ACC112 (cell line): ENCODE measurements at regions not wholly inside any gene's neighbourhood (a gene's known extent, or its start where the extent isn't known, plus 50 kb on each side); places are given as distances from the start of the nearest gene placed in this dataset.

Experiments
- H2AFZ ChIP-seq: fragments of 200-600 bp; sonication (generic); one replicate; pipeline ENCODE4 v1.6.0; 2017; ENCODE audit warnings: antibody characterized with exemption, low read length; ENCODE audit not compliant: unreplicated experiment
- H3K27ac ChIP-seq: fragments of 200-600 bp; sonication (generic); 2 replicates; pipeline ENCODE4 v1.5.1; 2014; ENCODE audit warnings: low read depth, mild to moderate bottlenecking, antibody characterized with exemption, low read length, moderate library complexity
- H3K27me3 ChIP-seq: fragments of 200-600 bp; sonication (generic); 2 replicates; pipeline ENCODE4 v1.6.1; 2014; ENCODE audit warnings: mild to moderate bottlenecking, antibody characterized with exemption, low read length, moderate library complexity, mixed read lengths; ENCODE audit not compliant: insufficient read depth
- H3K36me3 ChIP-seq: fragments of 200-600 bp; sonication (generic); 2 replicates; pipeline ENCODE4 v1.6.1; 2016; ENCODE audit warnings: mild to moderate bottlenecking, antibody characterized with exemption, low read length, moderate library complexity, mixed read lengths; ENCODE audit not compliant: insufficient read depth
- H3K4me1 ChIP-seq: fragments of 200-600 bp; sonication (generic); one replicate; pipeline ENCODE4 v1.6.1; 2016; ENCODE audit warnings: low read length, mixed read lengths; ENCODE audit not compliant: insufficient read depth, unreplicated experiment, control insufficient read depth
- H3K4me3 ChIP-seq: fragments of 200-600 bp; sonication (generic); 2 replicates; pipeline ENCODE4 v1.5.1; 2014; ENCODE audit warnings: mild to moderate bottlenecking, low read depth, low read length
- H3K79me2 ChIP-seq: fragments of 200-600 bp; sonication (generic); one replicate; pipeline ENCODE4 v1.6.0; 2016; ENCODE audit warnings: low read length; ENCODE audit not compliant: control insufficient read depth, unreplicated experiment, insufficient read depth

- no peaks in the 10 kb centered on the region for H3K4me1 ChIP-seq
- no peaks in the 10 kb centered on the region for H3K79me2 ChIP-seq
- no peak overlapping the region for H3K27ac ChIP-seq
- H3K36me3 ChIP-seq, result peaks cover 6% of the 10 kb centered on the region; the same call in 1 of the 2 replicates
- no peak overlapping the region for H2AFZ ChIP-seq
- H3K4me3 ChIP-seq, result no peak overlapping the region
- no peaks in the 10 kb centered on the region for H3K27me3 ChIP-seq
Observed at GRCh38 chr16:72389791-72390190, 217.8 kb upstream of the PMFBP1 start.

DNA sequence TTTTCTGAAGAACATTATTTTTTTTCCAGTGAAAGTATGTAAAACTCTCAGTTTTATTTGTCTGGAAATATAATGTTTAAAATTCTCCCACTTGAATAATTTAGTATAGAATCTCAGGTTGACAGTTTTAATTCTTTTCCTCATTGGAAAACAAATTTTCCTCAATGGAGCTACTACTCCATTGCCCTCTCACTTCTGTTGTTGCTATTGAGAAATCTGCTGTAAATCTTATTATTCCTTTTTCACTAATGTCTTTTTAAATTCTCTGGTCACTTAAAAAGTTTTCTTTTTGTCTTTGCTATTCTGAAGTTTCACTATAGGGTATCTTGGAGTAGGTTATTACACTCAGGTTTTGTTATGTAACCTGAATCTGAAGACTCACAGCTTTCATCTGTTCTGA is 216.1 kb upstream of the PMFBP1 start:
- H3K4me3 ChIP-seq, result no peak overlapping the region
- H3K4me1 ChIP-seq, result no peaks in the 10 kb centered on the region
- H2AFZ ChIP-seq, result no peak overlapping the region
- no peaks in the 10 kb centered on the region for H3K27me3 ChIP-seq
- no peak overlapping the region for H3K27ac ChIP-seq
- H3K79me2 ChIP-seq, result no peaks in the 10 kb centered on the region
- H3K36me3 ChIP-seq, result 0 out of 2 replicates have a peak, but pooled peaks cover 6% of the 10 kb centered on the region

- Histone ChIP-seq H3K4me1 (no peaks in the 10 kb centered on the region), H3K79me2 (no peaks in the 10 kb centered on the region), H3K27ac (no peak overlapping the region), H3K27me3 (no peaks in the 10 kb centered on the region), H3K4me3 (no peak overlapping the region), H2AFZ (no peak overlapping the region), H3K36me3 (0 out of 2 replicates have a peak, but pooled peaks cover 6% of the 10 kb centered on the region)
Observed at GRCh38 chr16:72384651-72385050, 212.7 kb upstream of the PMFBP1 start.

- no peak overlapping the region for H3K4me3 ChIP-seq
- H3K79me2 ChIP-seq, result no peaks in the 10 kb centered on the region
- H3K27me3 ChIP-seq, result no peaks in the 10 kb centered on the region
- H3K4me1 ChIP-seq, result no peaks in the 10 kb centered on the region
- H3K27ac ChIP-seq, result no peak overlapping the region
- no peaks in the 10 kb centered on the region for H3K36me3 ChIP-seq
- H2AFZ ChIP-seq, result no peak overlapping the region
Observed at GRCh38 chr16:72380283-72380682, 208.3 kb upstream of the PMFBP1 start.

DNA sequence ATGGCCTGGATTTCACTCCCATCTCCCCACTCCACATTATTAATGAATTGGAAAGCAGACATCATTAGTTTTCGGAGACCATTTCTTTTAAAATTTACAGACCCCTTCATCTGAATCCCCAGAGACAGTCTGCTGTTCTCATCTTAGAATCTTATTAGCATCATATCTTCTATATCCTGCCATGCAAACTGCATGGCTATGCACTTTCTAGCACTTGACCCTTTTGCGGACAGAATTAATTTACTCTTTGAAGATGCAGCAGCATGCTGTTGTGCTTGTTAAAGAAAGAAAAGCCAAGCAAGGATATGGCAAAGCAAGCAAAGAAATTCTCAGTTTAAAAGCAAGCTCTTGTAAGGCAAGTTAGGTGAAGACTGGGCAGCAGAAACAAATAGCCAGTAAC is 201.2 kb upstream of the PMFBP1 start:
- Histone ChIP-seq H2AFZ (no peak overlapping the region), H3K79me2 (no peaks in the 10 kb centered on the region), H3K4me1 (peaks cover 8% of the 10 kb centered on the region), H3K4me3 (no peak overlapping the region), H3K27me3 (no peaks in the 10 kb centered on the region), H3K27ac (no peak overlapping the region), H3K36me3 (peaks cover 3% of the 10 kb centered on the region; the same call in 1 of the 2 replicates)

GRCh38 chr16:72372087-72373045 is 200.4 kb upstream of the PMFBP1 start:
- H2AFZ ChIP-seq, result no peak overlapping the region
- no peak overlapping the region for H3K27ac ChIP-seq
- H3K4me3 ChIP-seq, result no peak overlapping the region
- H3K79me2 ChIP-seq, result no peaks in the 10 kb centered on the region
- H3K4me1 ChIP-seq, result peaks cover 8% of the 10 kb centered on the region
- H3K27me3 ChIP-seq, result no peaks in the 10 kb centered on the region
- H3K36me3 ChIP-seq, result peaks cover 4% of the 10 kb centered on the region

DNA sequence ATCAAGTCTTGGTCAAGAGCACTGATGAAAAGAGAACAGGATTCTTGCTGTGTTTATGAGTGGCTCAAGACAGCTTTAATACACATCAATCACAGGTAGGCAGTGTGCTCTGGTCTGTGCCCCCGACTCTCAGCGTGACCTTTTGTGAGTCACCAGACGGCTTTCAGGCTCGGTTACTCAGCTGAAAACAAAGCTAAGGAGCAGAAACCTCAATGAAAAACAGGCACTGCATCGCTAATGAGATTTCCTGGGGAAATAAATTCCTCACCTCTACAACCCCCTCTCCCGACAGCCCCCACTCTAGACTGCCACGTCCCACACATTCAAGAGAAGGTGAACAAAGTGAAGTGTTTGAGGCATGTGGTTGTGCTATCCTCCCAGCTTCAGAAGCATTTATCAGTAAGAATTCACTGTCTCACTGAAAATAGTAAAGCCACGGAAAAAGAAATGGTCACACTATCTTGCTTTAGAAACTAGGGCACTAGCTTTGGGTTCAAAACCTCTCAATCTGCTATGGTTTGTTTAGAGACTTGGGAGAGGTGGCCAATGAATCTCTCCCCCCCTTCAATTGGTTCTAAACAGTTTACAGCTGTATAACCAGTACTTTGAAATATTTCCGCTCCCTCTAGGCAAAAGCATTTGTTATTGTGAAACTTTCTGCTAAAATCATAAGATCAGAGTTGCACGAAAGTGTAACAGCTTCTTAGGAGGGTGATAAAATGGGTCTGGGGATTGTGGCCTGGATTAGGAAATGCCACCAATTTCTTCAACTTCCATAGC is 199.5 kb upstream of the PMFBP1 start:
- Histone ChIP-seq H2AFZ (peak overlapping the region; percentile 36), H3K27me3 (no peaks in the 10 kb centered on the region), H3K79me2 (no peaks in the 10 kb centered on the region), H3K27ac (no peak overlapping the region), H3K4me1 (peaks cover 8% of the 10 kb centered on the region), H3K4me3 (no peak overlapping the region), H3K36me3 (peaks cover 6% of the 10 kb centered on the region)

DNA sequence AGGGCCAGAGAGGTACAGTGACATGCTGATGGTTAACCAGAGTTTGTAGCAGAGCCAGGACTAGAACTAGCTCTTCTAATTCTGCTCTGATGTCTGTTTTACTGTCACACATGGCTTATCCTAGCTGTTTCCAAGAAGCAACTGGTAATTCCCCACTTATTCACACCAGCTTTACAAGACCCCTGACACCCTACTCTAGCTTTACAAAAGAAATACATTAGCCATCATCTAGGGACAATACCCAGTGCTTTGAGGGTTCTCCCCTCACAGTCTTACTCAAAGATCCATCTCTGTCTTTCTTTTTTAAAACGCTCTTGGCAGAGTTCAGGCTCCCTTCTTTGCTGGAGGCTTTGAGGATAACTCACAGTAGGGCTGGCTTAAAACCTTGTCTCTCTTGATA is 197.3 kb upstream of the PMFBP1 start:
- Histone ChIP-seq H3K27ac (no peak overlapping the region), H3K36me3 (peaks cover 6% of the 10 kb centered on the region), H3K4me3 (no peak overlapping the region), H3K4me1 (peaks cover 8% of the 10 kb centered on the region), H3K79me2 (no peaks in the 10 kb centered on the region), H2AFZ (no peak overlapping the region), H3K27me3 (no peaks in the 10 kb centered on the region)

DNA sequence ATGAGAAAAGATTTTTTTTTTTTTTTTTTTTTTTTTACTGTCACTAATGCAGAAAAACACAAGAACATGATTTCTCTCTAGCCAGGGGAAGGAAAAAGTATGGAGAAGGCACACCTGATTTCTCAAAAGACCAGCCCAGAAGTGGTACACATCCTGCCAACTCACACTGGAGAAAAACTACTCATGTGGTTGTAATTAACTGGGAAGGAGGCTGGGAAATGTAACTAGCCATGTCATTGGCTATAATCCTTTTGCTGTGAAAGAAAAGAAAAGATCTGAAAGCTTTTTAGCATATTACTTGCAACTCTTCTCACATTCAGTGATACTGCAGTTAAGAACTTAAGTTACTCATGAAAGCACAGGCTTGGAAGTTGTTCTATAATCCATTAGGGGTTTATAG is 195.9 kb upstream of the PMFBP1 start:
- peaks cover 3% of the 10 kb centered on the region; the same call in 1 of the 2 replicates for H3K36me3 ChIP-seq
- no peaks in the 10 kb centered on the region for H3K79me2 ChIP-seq
- H3K4me1 ChIP-seq, result peaks cover 8% of the 10 kb centered on the region
- H3K4me3 ChIP-seq, result no peak overlapping the region
- no peaks in the 10 kb centered on the region for H3K27me3 ChIP-seq
- no peak overlapping the region for H3K27ac ChIP-seq
- no peak overlapping the region for H2AFZ ChIP-seq

GRCh38 chr16:72362973-72363372 is 191.0 kb upstream of the PMFBP1 start:
- no peak overlapping the region for H3K27ac ChIP-seq
- H3K79me2 ChIP-seq, result no peaks in the 10 kb centered on the region
- H3K36me3 ChIP-seq, result peaks cover 3% of the 10 kb centered on the region; the same call in 1 of the 2 replicates
- no peak overlapping the region for H3K4me3 ChIP-seq
- no peak overlapping the region for H2AFZ ChIP-seq
- no peaks in the 10 kb centered on the region for H3K27me3 ChIP-seq
- H3K4me1 ChIP-seq, result no peaks in the 10 kb centered on the region
